ENCODE measurements at regions not wholly inside any gene's neighbourhood (a gene's known extent, or its start where the extent isn't known, plus 50 kb on each side); places are given as distances from the start of the nearest gene placed in this dataset.

GRCh38 chr3:21188459-21188858 lies 562.6 kb downstream of the ZNF385D start:
- H3K36me3 Mint-ChIP-seq: no peaks in the 10 kb centered on the region
- no peak for DNase-seq (ENCODE audit: low spot score in 2 of 2, unreplicated experiment in 2 of 2)
- no peak overlapping the region for H3K27ac Mint-ChIP-seq
- no peaks in the 10 kb centered on the region for H3K27me3 Mint-ChIP-seq (ENCODE audit: low read depth)
- TF ChIP-seq, protein P1, sequence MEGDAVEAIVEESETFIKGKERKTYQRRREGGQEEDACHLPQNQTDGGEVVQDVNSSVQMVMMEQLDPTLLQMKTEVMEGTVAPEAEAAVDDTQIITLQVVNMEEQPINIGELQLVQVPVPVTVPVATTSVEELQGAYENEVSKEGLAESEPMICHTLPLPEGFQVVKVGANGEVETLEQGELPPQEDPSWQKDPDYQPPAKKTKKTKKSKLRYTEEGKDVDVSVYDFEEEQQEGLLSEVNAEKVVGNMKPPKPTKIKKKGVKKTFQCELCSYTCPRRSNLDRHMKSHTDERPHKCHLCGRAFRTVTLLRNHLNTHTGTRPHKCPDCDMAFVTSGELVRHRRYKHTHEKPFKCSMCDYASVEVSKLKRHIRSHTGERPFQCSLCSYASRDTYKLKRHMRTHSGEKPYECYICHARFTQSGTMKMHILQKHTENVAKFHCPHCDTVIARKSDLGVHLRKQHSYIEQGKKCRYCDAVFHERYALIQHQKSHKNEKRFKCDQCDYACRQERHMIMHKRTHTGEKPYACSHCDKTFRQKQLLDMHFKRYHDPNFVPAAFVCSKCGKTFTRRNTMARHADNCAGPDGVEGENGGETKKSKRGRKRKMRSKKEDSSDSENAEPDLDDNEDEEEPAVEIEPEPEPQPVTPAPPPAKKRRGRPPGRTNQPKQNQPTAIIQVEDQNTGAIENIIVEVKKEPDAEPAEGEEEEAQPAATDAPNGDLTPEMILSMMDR (IDR thresholded peaks at IDR 0.05; ENCODE audit: unreplicated experiment): no peak
- no peak overlapping the region for H3K4me3 Mint-ChIP-seq
- H3K4me1 Mint-ChIP-seq: no peaks in the 10 kb centered on the region
- H3K9me3 Mint-ChIP-seq: peaks cover 5% of the 10 kb centered on the region

DNA sequence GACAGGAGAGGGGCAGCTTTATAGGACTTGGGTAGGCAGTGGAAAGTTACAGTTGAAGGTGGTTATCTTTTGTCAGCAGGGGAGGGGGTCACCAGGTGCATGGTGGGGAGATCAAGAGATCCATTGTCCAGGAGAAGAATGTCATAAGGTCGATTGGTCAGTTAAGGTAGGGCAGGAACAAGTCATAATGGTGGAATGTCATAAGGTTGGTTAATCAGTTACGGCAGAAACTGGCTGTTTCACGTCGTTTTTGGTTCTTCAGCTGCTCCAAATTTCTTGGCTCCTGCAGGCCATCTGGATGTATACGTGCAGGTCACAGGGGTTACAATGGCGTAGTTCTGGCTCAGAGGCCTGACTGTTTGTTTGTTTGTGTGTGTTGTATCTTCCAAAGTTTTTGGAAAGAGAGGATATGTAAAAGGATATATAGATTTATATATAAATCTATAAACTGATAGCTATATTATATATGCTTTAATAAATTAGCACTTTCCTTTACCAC lies 565.1 kb downstream of the ZNF385D start:
- H3K4me1 Mint-ChIP-seq: no peaks in the 10 kb centered on the region
- H3K36me3 Mint-ChIP-seq: no peaks in the 10 kb centered on the region
- no peaks in the 10 kb centered on the region for H3K27me3 Mint-ChIP-seq (ENCODE audit: low read depth)
- H3K9me3 Mint-ChIP-seq: peaks cover 6% of the 10 kb centered on the region
- H3K4me3 Mint-ChIP-seq: no peak overlapping the region
- TF ChIP-seq, protein P1 (IDR thresholded peaks at IDR 0.05; ENCODE audit: unreplicated experiment): no peak
- H3K27ac Mint-ChIP-seq: no peak overlapping the region
- no peak for DNase-seq (ENCODE audit: low spot score in 2 of 2, unreplicated experiment in 2 of 2)

- TF ChIP-seq, protein P1 (IDR thresholded peaks at IDR 0.05; ENCODE audit: unreplicated experiment): no peak
- peaks cover 48% of the 10 kb centered on the region for H3K9me3 Mint-ChIP-seq
- H3K4me3 Mint-ChIP-seq: no peak overlapping the region
- H3K36me3 Mint-ChIP-seq: peaks cover 14% of the 10 kb centered on the region
- H3K27ac Mint-ChIP-seq: no peak overlapping the region
- H3K4me1 Mint-ChIP-seq: no peaks in the 10 kb centered on the region
- H3K27me3 Mint-ChIP-seq (ENCODE audit: low read depth): no peaks in the 10 kb centered on the region
- no peak for DNase-seq (ENCODE audit: low spot score in 2 of 2, unreplicated experiment in 2 of 2)
Measured at GRCh38 chr3:21174461-21174860, 576.5 kb downstream of the ZNF385D start.

DNA sequence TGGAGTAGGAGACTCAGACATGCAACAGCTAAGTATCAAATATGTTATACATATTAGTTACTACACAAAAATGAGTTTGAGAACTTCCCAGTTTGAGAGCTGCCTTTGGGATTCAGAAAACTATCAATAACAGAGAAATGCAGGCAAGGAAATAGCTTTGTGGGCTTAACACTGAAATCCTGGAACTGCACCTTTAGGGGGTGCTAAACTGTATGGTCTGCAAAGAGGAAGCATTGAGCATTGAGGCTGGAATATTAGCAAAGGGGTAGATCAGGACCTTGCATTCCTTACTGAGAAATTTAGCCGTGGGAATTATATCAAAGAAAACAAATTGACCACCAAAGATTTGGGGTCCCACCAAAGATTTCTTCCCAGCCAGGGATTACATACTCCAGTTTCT lies 580.0 kb downstream of the ZNF385D start:
- peaks cover 4% of the 10 kb centered on the region for H3K36me3 Mint-ChIP-seq
- H3K4me1 Mint-ChIP-seq: no peaks in the 10 kb centered on the region
- DNase-seq (ENCODE audit: low spot score in 2 of 2, unreplicated experiment in 2 of 2): no peak
- no peak overlapping the region for H3K4me3 Mint-ChIP-seq
- no peaks in the 10 kb centered on the region for H3K27me3 Mint-ChIP-seq (ENCODE audit: low read depth)
- peaks cover 23% of the 10 kb centered on the region for H3K9me3 Mint-ChIP-seq
- H3K27ac Mint-ChIP-seq: no peak overlapping the region
- TF ChIP-seq, protein P1 (IDR thresholded peaks at IDR 0.05; ENCODE audit: unreplicated experiment): peak; percentile 40

GRCh38 chr3:21169948-21170347 lies 581.1 kb downstream of the ZNF385D start:
- no peak for DNase-seq (ENCODE audit: low spot score in 2 of 2, unreplicated experiment in 2 of 2)
- Mint-ChIP-seq H3K4me1 (no peaks in the 10 kb centered on the region), H3K36me3 (peaks cover 2% of the 10 kb centered on the region), H3K9me3 (peaks cover 13% of the 10 kb centered on the region), H3K27ac (no peak overlapping the region), H3K27me3 (ENCODE audit: low read depth) (no peaks in the 10 kb centered on the region), H3K4me3 (no peak overlapping the region)
- TF ChIP-seq, protein P1 (IDR thresholded peaks at IDR 0.05; ENCODE audit: unreplicated experiment): no peak

DNA sequence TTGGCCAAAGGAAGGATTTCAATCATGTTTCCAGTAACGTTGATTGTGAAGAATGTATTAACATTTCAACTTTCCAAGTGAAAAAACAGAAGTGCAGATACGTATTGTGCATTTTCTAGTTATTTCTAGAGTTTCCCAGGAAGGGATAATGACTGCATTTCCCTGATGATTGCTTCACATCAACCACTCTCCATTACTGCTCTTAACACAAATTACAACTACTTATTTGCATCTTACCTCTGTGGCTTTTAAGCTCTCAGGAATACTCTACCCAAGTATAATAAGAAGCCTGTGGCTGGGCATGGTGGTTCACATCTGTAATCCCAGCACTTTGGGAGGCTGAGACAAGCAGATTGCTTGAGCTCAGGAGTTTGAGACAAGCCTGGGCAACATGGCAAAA lies 582.5 kb downstream of the ZNF385D start:
- Mint-ChIP-seq H3K27me3 (ENCODE audit: low read depth) (no peaks in the 10 kb centered on the region), H3K36me3 (no peaks in the 10 kb centered on the region), H3K27ac (no peak overlapping the region), H3K9me3 (no peaks in the 10 kb centered on the region), H3K4me3 (no peak overlapping the region), H3K4me1 (peaks cover 3% of the 10 kb centered on the region)
- TF ChIP-seq, protein P1 (IDR thresholded peaks at IDR 0.05; ENCODE audit: unreplicated experiment): no peak
- no peak for DNase-seq (ENCODE audit: low spot score in 2 of 2, unreplicated experiment in 2 of 2)

Data from mesothelial cell of epicardium (in vitro differentiated cells).